HepG2 (cell line): ENCODE measurements at regions not wholly inside any gene's neighbourhood (a gene's known extent, or its start where the extent isn't known, plus 50 kb on each side); places are given as distances from the start of the nearest gene placed in this dataset.

Experiments used
- ATAC-seq: fragments of 200-7000 bp; cut with Tn5 transposase; 3 replicates; pipeline ENCODE4 v1.9.1; 2020; ENCODE audit warnings: mild to moderate bottlenecking, moderate library complexity
- BruUV-seq: library from RNA; stranded (reverse); fragments of 400-500 nt; replicated peaks from 2 replicates; lab custom pipeline; 2021; lab: Mats Ljungman, UMichigan
- CTCF ChIA-PET: fragments of 300-600 bp; formaldehyde crosslinking; extraction: SDS; loops from one replicate; lab custom pipeline; 2021; ENCODE audit warnings: low total read pairs, inconsistent platforms, low intra/inter-chr PET ratio; lab: Yijun Ruan, JAX
- POLR2A ChIA-PET: fragments of 350-600 bp; sonication (Branson Sonifier 250); formaldehyde crosslinking; loops from one replicate; lab custom pipeline; 2020; ENCODE audit warnings: antibody characterized with exemption, inconsistent platforms; lab: Yijun Ruan, JAX
- DNase-seq: peaks from one replicate; pipeline ENCODE4 v3.0.0-alpha.2; 2015; ENCODE audit warnings: low spot score
- FAIRE-seq: peaks from 3 replicates; lab custom pipeline; 2011; peaks lifted over from hg19 to GRCh38; lab: Jason Lieb, UNC
- H2AFZ ChIP-seq: one replicate; pipeline ENCODE4 v1.6.1; 2011; ENCODE audit warnings: low read length, inconsistent platforms
- H3K27ac ChIP-seq: fragments of 300-600 bp; 3 replicates; pipeline ENCODE4 v1.8.0; 2011; ENCODE audit warnings: mixed run types, mild to moderate bottlenecking, mixed read lengths, low read length, inconsistent platforms; ENCODE audit not compliant: insufficient read depth; ENCODE audit errors: extremely low read length
- H3K27me3 ChIP-seq, 2 experiments: fragments of 200-600 bp in 1 of 2; 2 replicates in 1 of 2; 3 replicates in 1 of 2; pipeline versions ENCODE4 v1.6.0 to v1.8.0; 2011; ENCODE audit warnings: low read length in 2 of 2, mild to moderate bottlenecking in 2 of 2, moderate library complexity in 2 of 2, inconsistent platforms in 1 of 2; ENCODE audit not compliant: insufficient read depth in 2 of 2, control insufficient read depth in 1 of 2
- H3K36me3 ChIP-seq, 2 experiments: fragments of 200-600 bp in 1 of 2; replicated peaks in 1 of 2; 2 replicates in 1 of 2; 3 replicates in 1 of 2; pipeline versions ENCODE4 v1.5.1 to v1.8.0; 2011; ENCODE audit warnings: low read length in 2 of 2, inconsistent platforms in 1 of 2; ENCODE audit not compliant: insufficient read depth in 2 of 2, control insufficient read depth in 1 of 2
- H3K4me1 ChIP-seq: 2 replicates; pipeline ENCODE4 v1.5.1; 2012; ENCODE audit warnings: low read length, inconsistent platforms; ENCODE audit not compliant: insufficient read depth
- H3K4me2 ChIP-seq: 2 replicates; pipeline ENCODE4 v1.6.0; 2011; ENCODE audit warnings: low read depth, low read length, inconsistent platforms
- H3K4me3 ChIP-seq, 3 experiments: fragments of 200-600 bp in 1 of 3; sonication (generic), shearing (Covaris generic) in 1 of 3; replicated peaks in 1 of 3; 2 replicates each; pipeline ENCODE4 v1.5.1; 2011 to 2016; ENCODE audit warnings: low read length in 3 of 3, inconsistent platforms in 2 of 3, low read depth in 2 of 3, mild to moderate bottlenecking in 2 of 3, control low read depth in 1 of 3, mixed read lengths in 1 of 3; ENCODE audit not compliant: insufficient read depth in 1 of 3
- H3K79me2 ChIP-seq: one replicate; pipeline ENCODE4 v1.6.1; 2011; ENCODE audit warnings: low read length, inconsistent platforms; ENCODE audit not compliant: insufficient read depth
- H3K9ac ChIP-seq: 2 replicates; pipeline ENCODE4 v1.6.0; 2011; ENCODE audit warnings: mild to moderate bottlenecking, low read depth, low read length, inconsistent platforms; ENCODE audit not compliant: insufficient read depth
- H3K9me3 ChIP-seq: 2 replicates; pipeline ENCODE4 v1.5.1; 2012; ENCODE audit warnings: mild to moderate bottlenecking, low read length
- H4K20me1 ChIP-seq: 2 replicates; pipeline ENCODE4 v1.6.0; 2011; ENCODE audit warnings: inconsistent platforms, mild to moderate bottlenecking, low read length, moderate library complexity; ENCODE audit not compliant: insufficient read depth
- ATF1 ChIP-seq: IDR thresholded peaks from 2 replicates; pipeline ENCODE4 v1.6.1; 2016; ENCODE audit warnings: mild to moderate bottlenecking, control low read depth
- CREB1 ChIP-seq, 2 experiments: fragments of 450-650 bp in 1 of 2; IDR thresholded peaks; 2 replicates each; pipeline ENCODE4 v1.6.1; 2016 to 2017; ENCODE audit warnings: control low read depth in 1 of 2, mild to moderate bottlenecking in 1 of 2, missing compliant biosample characterization in 1 of 2, missing genetic modification characterization in 1 of 2
- HES4 ChIP-seq: sonication (generic); formaldehyde crosslinking; IDR thresholded peaks from 2 replicates; pipeline ENCODE4 v1.9.0; 2021; ENCODE audit warnings: mild to moderate bottlenecking, missing genetic modification reagents, borderline replicate concordance
- KAT7 ChIP-seq: IDR thresholded peaks from 2 replicates; pipeline ENCODE4 v1.6.1; 2018; ENCODE audit warnings: borderline replicate concordance, missing compliant biosample characterization
- KLF12 ChIP-seq: sonication (generic); formaldehyde crosslinking; IDR thresholded peaks from 2 replicates; pipeline ENCODE4 v1.4.0; 2020; ENCODE audit warnings: missing genetic modification reagents, borderline replicate concordance
- MED8 ChIP-seq: sonication (generic); formaldehyde crosslinking; IDR thresholded peaks from 2 replicates; pipeline ENCODE4 v1.8.1; 2023; ENCODE audit warnings: mild to moderate bottlenecking, missing genetic modification reagents; ENCODE audit not compliant: insufficient replicate concordance
- NR3C1 ChIP-seq: sonication (generic); formaldehyde crosslinking; IDR thresholded peaks from 2 replicates; pipeline ENCODE4 v1.4.0; 2020; ENCODE audit warnings: missing genetic modification reagents
- RCOR2 ChIP-seq: IDR thresholded peaks from 2 replicates; pipeline ENCODE4 v1.6.1; 2016; ENCODE audit warnings: missing biosample characterization, missing genetic modification reagents
- SMARCC2 ChIP-seq: fragments of 450-650 bp; IDR thresholded peaks from 2 replicates; pipeline ENCODE4 v1.6.1; 2017; ENCODE audit warnings: antibody characterized with exemption, mild to moderate bottlenecking
- TSC22D2 ChIP-seq: sonication (generic); formaldehyde crosslinking; IDR thresholded peaks from 2 replicates; pipeline ENCODE4 v1.5.1; 2020; ENCODE audit warnings: missing genetic modification reagents, mild to moderate bottlenecking, borderline replicate concordance
- ZBTB8A ChIP-seq: sonication (generic); formaldehyde crosslinking; IDR thresholded peaks from 2 replicates; pipeline ENCODE4 v1.4.0; 2020; ENCODE audit warnings: mild to moderate bottlenecking, low read depth, missing genetic modification reagents, borderline replicate concordance
- ZNF264 ChIP-seq: sonication (generic); formaldehyde crosslinking; IDR thresholded peaks from 2 replicates; pipeline ENCODE4 v1.4.0; 2020; ENCODE audit warnings: missing genetic modification reagents
- ZNF441 ChIP-seq: sonication (generic); formaldehyde crosslinking; IDR thresholded peaks from 2 replicates; pipeline ENCODE4 v1.7.0; 2021; ENCODE audit warnings: missing genetic modification reagents, borderline replicate concordance
- WGBS: methylation state at CpG from one replicate; pipeline ENCODE4 v1.1.6; 2017; ENCODE audit warnings: low lambda C conversion rate; 5-methylcytosine and 5-hydroxymethylcytosine counted together
- in situ Hi-C: cut with HindIII; loops from 2 replicates; pipeline ENCODE4 v1.10.0; 2017; ENCODE audit warnings: low pct_unique_long_range_greater_than_20kb; ENCODE audit not compliant: extremely low pct_ligation_motif_present
- intact Hi-C: fragments of 100-400 bp; cut with micrococcal nuclease; formaldehyde crosslinking; loops from one replicate; pipeline ENCODE4 v1.10.0; 2022; ENCODE audit not compliant: unreplicated experiment
- TF ChIP-seq, protein P1 (sequence below): sonication (generic); formaldehyde crosslinking; conservative IDR thresholded peaks from 2 replicates; pipeline ENCODE4 v1.4.0; 2020; ENCODE audit warnings: missing genetic modification reagents
- TF ChIP-seq, protein P2 (sequence below): sonication (generic); formaldehyde crosslinking; IDR thresholded peaks from 2 replicates; pipeline ENCODE4 v1.4.0; 2020; ENCODE audit warnings: missing genetic modification reagents, mild to moderate bottlenecking, borderline replicate concordance
- TF ChIP-seq, protein P3 (sequence below): fragments of 450-650 bp; IDR thresholded peaks from 2 replicates; pipeline ENCODE4 v1.6.1; 2017
- TF ChIP-seq, protein P4 (sequence below): sonication (generic); formaldehyde crosslinking; conservative IDR thresholded peaks from 2 replicates; pipeline ENCODE4 v1.4.0; 2020; ENCODE audit warnings: missing genetic modification reagents

- FAIRE-seq: no peak
- WGBS: 20% methylated on average over 3 of the region's 3 CpGs
- H3K9me3 ChIP-seq: no peaks in the 10 kb centered on the region
- no peak overlapping the region for H3K4me3 ChIP-seq
- in situ Hi-C loops (no loop called here), intact Hi-C loops (no loop called here)
- no peaks in the 10 kb centered on the region for H4K20me1 ChIP-seq
- DNase-seq: no peak
- no peak overlapping the region for H3K9ac ChIP-seq
- no peaks in the 10 kb centered on the region for H3K36me3 ChIP-seq
- no peak overlapping the region for H2AFZ ChIP-seq
- CTCF ChIA-PET: no interaction called here
- no peak overlapping the region for H3K4me2 ChIP-seq
- H3K27me3 ChIP-seq: no peaks in the 10 kb centered on the region
- H3K79me2 ChIP-seq: no peaks in the 10 kb centered on the region
- BruUV-seq: no TSS peak
- no peak for ATAC-seq
- no peak overlapping the region for H3K27ac ChIP-seq
- peaks cover 16% of the 10 kb centered on the region for H3K4me1 ChIP-seq
- POLR2A ChIA-PET: no interaction called here
- no peak for TF ChIP-seq ZBTB8A
- TF ChIP-seq TSC22D2 (CRISPR knock-in tag): no peak
- TF ChIP-seq HES4: no peak
- TF ChIP-seq ZNF441 (CRISPR knock-in tag): no peak
- no peak for TF ChIP-seq KLF12 (CRISPR knock-in tag)
- TF ChIP-seq, protein P1, sequence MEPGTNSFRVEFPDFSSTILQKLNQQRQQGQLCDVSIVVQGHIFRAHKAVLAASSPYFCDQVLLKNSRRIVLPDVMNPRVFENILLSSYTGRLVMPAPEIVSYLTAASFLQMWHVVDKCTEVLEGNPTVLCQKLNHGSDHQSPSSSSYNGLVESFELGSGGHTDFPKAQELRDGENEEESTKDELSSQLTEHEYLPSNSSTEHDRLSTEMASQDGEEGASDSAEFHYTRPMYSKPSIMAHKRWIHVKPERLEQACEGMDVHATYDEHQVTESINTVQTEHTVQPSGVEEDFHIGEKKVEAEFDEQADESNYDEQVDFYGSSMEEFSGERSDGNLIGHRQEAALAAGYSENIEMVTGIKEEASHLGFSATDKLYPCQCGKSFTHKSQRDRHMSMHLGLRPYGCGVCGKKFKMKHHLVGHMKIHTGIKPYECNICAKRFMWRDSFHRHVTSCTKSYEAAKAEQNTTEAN (CRISPR knock-in tag): no peak
- no peak for TF ChIP-seq CREB1 (IDR thresholded peaks at IDR 0.05)
- no peak for TF ChIP-seq CREB1 (CRISPR knock-in tag; IDR thresholded peaks at IDR 0.05)
- TF ChIP-seq, protein P2, sequence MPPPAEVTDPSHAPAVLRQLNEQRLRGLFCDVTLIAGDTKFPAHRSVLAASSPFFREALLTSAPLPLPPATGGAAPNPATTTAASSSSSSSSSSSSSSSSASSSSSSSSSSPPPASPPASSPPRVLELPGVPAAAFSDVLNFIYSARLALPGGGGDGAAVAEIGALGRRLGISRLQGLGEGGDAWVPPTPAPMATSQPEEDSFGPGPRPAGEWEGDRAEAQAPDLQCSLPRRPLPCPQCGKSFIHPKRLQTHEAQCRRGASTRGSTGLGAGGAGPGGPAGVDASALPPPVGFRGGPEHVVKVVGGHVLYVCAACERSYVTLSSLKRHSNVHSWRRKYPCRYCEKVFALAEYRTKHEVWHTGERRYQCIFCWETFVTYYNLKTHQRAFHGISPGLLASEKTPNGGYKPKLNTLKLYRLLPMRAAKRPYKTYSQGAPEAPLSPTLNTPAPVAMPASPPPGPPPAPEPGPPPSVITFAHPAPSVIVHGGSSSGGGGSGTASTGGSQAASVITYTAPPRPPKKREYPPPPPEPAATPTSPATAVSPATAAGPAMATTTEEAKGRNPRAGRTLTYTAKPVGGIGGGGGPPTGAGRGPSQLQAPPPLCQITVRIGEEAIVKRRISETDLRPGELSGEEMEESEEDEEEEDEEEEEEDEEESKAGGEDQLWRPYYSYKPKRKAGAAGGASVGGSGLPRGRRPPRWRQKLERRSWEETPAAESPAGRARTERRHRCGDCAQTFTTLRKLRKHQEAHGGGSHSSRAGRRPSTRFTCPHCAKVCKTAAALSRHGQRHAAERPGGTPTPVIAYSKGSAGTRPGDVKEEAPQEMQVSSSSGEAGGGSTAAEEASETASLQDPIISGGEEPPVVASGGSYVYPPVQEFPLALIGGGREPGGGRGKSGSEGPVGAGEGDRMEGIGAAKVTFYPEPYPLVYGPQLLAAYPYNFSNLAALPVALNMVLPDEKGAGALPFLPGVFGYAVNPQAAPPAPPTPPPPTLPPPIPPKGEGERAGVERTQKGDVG: no peak
- no peak for TF ChIP-seq ATF1 (CRISPR knock-in tag)
- no peak for TF ChIP-seq RCOR2 (CRISPR knock-in tag)
- TF ChIP-seq SMARCC2: no peak
- TF ChIP-seq KAT7 (CRISPR knock-in tag): no peak
- no peak for TF ChIP-seq NR3C1 (CRISPR knock-in tag)
- TF ChIP-seq ZNF264 (CRISPR knock-in tag): no peak
- TF ChIP-seq MED8 (CRISPR knock-in tag): no peak
- TF ChIP-seq, protein P3, sequence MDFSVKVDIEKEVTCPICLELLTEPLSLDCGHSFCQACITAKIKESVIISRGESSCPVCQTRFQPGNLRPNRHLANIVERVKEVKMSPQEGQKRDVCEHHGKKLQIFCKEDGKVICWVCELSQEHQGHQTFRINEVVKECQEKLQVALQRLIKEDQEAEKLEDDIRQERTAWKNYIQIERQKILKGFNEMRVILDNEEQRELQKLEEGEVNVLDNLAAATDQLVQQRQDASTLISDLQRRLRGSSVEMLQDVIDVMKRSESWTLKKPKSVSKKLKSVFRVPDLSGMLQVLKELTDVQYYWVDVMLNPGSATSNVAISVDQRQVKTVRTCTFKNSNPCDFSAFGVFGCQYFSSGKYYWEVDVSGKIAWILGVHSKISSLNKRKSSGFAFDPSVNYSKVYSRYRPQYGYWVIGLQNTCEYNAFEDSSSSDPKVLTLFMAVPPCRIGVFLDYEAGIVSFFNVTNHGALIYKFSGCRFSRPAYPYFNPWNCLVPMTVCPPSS: no peak
- TF ChIP-seq, protein P4, sequence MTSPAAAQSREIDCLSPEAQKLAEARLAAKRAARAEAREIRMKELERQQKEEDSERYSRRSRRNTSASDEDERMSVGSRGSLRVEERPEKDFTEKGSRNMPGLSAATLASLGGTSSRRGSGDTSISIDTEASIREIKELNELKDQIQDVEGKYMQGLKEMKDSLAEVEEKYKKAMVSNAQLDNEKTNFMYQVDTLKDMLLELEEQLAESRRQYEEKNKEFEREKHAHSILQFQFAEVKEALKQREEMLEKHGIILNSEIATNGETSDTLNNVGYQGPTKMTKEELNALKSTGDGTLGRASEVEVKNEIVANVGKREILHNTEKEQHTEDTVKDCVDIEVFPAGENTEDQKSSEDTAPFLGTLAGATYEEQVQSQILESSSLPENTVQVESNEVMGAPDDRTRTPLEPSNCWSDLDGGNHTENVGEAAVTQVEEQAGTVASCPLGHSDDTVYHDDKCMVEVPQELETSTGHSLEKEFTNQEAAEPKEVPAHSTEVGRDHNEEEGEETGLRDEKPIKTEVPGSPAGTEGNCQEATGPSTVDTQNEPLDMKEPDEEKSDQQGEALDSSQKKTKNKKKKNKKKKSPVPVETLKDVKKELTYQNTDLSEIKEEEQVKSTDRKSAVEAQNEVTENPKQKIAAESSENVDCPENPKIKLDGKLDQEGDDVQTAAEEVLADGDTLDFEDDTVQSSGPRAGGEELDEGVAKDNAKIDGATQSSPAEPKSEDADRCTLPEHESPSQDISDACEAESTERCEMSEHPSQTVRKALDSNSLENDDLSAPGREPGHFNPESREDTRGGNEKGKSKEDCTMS (CRISPR knock-in tag): no peak
These were observed 305.1 kb downstream of the IGSF11 start for GRCh38 chr3:118729546-118729945.
